MM.1S (cell line): ENCODE measurements at regions not wholly inside any gene's neighbourhood (a gene's known extent, or its start where the extent isn't known, plus 50 kb on each side); places are given as distances from the start of the nearest gene placed in this dataset.

Experiments used
- DNase-seq: peaks from one replicate; pipeline ENCODE4 v3.0.0-alpha.2; 2015
- H2AFZ ChIP-seq: fragments of 300-600 bp; sonication (generic); 2 replicates; pipeline ENCODE4 v1.6.0; 2016; ENCODE audit warnings: antibody characterized with exemption, low read length
- H3F3A ChIP-seq: fragments of 300-600 bp; sonication (generic); 2 replicates; pipeline ENCODE4 v1.6.1; 2016; ENCODE audit warnings: mild to moderate bottlenecking, antibody characterized with exemption, low read length, moderate library complexity, mixed read lengths; ENCODE audit not compliant: insufficient read depth
- H3K27ac ChIP-seq: fragments of 300-600 bp; sonication (generic); 2 replicates; pipeline ENCODE4 v1.5.1; 2016; ENCODE audit warnings: mild to moderate bottlenecking, low read length
- H3K27me3 ChIP-seq: fragments of 300-600 bp; sonication (generic); replicated peaks from 2 replicates; pipeline ENCODE4 v1.6.0; 2016; ENCODE audit warnings: low read length; ENCODE audit not compliant: insufficient read depth
- H3K36me3 ChIP-seq: fragments of 300-600 bp; sonication (generic); replicated peaks from 2 replicates; pipeline ENCODE4 v1.6.1; 2016; ENCODE audit warnings: mild to moderate bottlenecking, low read length, mixed read lengths; ENCODE audit not compliant: insufficient read depth
- H3K4me1 ChIP-seq: fragments of 300-600 bp; sonication (generic); 2 replicates; pipeline ENCODE4 v1.6.1; 2016; ENCODE audit warnings: low read length, mixed read lengths
- H3K4me2 ChIP-seq: fragments of 300-600 bp; sonication (generic); 2 replicates; pipeline ENCODE4 v1.6.0; 2016; ENCODE audit warnings: low read depth, low read length
- H3K4me3 ChIP-seq: fragments of 300-600 bp; sonication (generic); 2 replicates; pipeline ENCODE4 v1.5.1; 2016; ENCODE audit warnings: low read length, mixed read lengths
- H3K79me2 ChIP-seq: fragments of 300-600 bp; sonication (generic); 2 replicates; pipeline ENCODE4 v1.6.1; 2016; ENCODE audit warnings: mixed run types, low read length, mixed read lengths
- H3K9ac ChIP-seq: fragments of 300-600 bp; sonication (generic); 2 replicates; pipeline ENCODE4 v1.6.1; 2016; ENCODE audit warnings: low read length, mixed read lengths
- H3K9me2 ChIP-seq: fragments of 300-600 bp; sonication (generic); replicated peaks from 2 replicates; pipeline ENCODE4 v1.6.1; 2016; ENCODE audit warnings: mild to moderate bottlenecking, low read length, mixed read lengths; ENCODE audit not compliant: insufficient read depth
- H3K9me3 ChIP-seq: fragments of 300-600 bp; sonication (generic); replicated peaks from 2 replicates; pipeline ENCODE4 v1.6.1; 2016; ENCODE audit warnings: mild to moderate bottlenecking, low read length, mixed read lengths; ENCODE audit not compliant: insufficient read depth
- H4K20me1 ChIP-seq: fragments of 300-600 bp; sonication (generic); 2 replicates; pipeline ENCODE4 v1.6.1; 2016; ENCODE audit warnings: mild to moderate bottlenecking, low read length, moderate library complexity, mixed read lengths; ENCODE audit not compliant: insufficient read depth
- EZH2 ChIP-seq: fragments of 300-600 bp; sonication (generic); optimal IDR thresholded peaks from 2 replicates; pipeline ENCODE3; 2017; ENCODE audit warnings: low read depth, mild to moderate bottlenecking, antibody characterized with exemption, low read length, mixed read lengths
- EZH2phosphoT487 ChIP-seq: fragments of 300-600 bp; sonication (generic); IDR thresholded peaks from 2 replicates; pipeline ENCODE4 v1.6.1; 2018; ENCODE audit warnings: antibody characterized with exemption, low read length
- TF ChIP-seq, protein P1 (sequence below): fragments of 300-600 bp; sonication (generic); IDR thresholded peaks from 2 replicates; pipeline ENCODE4 v1.5.1; 2016; ENCODE audit warnings: antibody characterized with exemption, low read length, mixed read lengths

DNA sequence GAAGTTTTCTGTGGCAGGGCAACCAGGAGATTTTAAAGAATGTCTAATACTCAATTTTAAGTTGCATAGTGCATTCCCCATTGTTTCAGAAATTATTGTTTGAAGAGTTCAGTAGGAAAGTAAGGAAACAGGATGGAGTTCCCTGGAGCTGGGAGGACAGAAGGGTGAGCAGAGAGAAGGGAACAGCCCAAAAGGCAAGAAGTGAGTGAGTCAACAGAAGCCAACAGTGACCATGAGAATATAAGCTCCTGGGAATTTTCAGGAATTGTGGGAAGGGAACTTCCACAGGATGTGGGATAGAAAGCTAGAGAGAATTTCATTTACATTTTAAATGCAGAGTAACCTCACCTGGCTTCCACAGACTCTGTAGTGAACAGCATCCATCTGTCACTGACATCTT lies 268.1 kb upstream of the ATP5MC3 start:
- Histone ChIP-seq H3F3A (no peaks in the 10 kb centered on the region), H3K9ac (no peak overlapping the region), H3K4me3 (no peak overlapping the region), H3K36me3 (no peaks in the 10 kb centered on the region), H2AFZ (no peak overlapping the region), H3K27me3 (no peaks in the 10 kb centered on the region), H4K20me1 (no peaks in the 10 kb centered on the region), H3K4me2 (no peak overlapping the region), H3K27ac (no peak overlapping the region), H3K9me2 (no peaks in the 10 kb centered on the region), H3K4me1 (no peaks in the 10 kb centered on the region), H3K79me2 (no peaks in the 10 kb centered on the region), H3K9me3 (no peaks in the 10 kb centered on the region)
- no peak for DNase-seq
- TF ChIP-seq EZH2phosphoT487 (no peak), EZH2 (no peak)
- TF ChIP-seq, protein P1, sequence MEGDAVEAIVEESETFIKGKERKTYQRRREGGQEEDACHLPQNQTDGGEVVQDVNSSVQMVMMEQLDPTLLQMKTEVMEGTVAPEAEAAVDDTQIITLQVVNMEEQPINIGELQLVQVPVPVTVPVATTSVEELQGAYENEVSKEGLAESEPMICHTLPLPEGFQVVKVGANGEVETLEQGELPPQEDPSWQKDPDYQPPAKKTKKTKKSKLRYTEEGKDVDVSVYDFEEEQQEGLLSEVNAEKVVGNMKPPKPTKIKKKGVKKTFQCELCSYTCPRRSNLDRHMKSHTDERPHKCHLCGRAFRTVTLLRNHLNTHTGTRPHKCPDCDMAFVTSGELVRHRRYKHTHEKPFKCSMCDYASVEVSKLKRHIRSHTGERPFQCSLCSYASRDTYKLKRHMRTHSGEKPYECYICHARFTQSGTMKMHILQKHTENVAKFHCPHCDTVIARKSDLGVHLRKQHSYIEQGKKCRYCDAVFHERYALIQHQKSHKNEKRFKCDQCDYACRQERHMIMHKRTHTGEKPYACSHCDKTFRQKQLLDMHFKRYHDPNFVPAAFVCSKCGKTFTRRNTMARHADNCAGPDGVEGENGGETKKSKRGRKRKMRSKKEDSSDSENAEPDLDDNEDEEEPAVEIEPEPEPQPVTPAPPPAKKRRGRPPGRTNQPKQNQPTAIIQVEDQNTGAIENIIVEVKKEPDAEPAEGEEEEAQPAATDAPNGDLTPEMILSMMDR = no peak

DNA sequence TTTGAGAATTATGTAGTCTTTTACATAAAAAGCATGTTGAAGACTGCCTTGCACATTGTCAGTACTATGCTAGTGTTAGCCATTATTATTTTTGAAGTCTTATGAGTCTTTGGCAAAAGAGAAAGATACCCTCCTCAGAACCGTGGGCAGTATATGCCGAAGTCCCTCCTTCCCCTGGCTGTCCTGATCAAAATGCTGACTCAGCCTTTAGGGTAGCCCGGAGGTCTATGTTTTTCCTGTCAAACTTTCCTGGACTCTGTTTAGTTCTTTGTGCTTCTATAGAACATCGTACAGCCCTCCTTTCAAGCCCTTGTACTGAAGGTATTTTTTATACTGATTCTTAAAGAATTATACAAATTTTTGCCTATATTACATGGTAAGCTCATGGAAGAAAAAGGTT lies 264.7 kb upstream of the ATP5MC3 start:
- DNase-seq = no peak
- H3F3A ChIP-seq = no peaks in the 10 kb centered on the region
- TF ChIP-seq EZH2phosphoT487 (no peak), EZH2 (no peak)
- TF ChIP-seq, protein P1 = no peak
- H3K9ac ChIP-seq = no peak overlapping the region
- H3K27ac ChIP-seq = no peak overlapping the region
- H2AFZ ChIP-seq = no peak overlapping the region
- no peak overlapping the region for H3K4me2 ChIP-seq
- no peaks in the 10 kb centered on the region for H4K20me1 ChIP-seq
- H3K27me3 ChIP-seq = no peaks in the 10 kb centered on the region
- no peaks in the 10 kb centered on the region for H3K9me2 ChIP-seq
- no peaks in the 10 kb centered on the region for H3K9me3 ChIP-seq
- H3K4me3 ChIP-seq = no peak overlapping the region
- H3K4me1 ChIP-seq = no peaks in the 10 kb centered on the region
- no peaks in the 10 kb centered on the region for H3K36me3 ChIP-seq
- H3K79me2 ChIP-seq = no peaks in the 10 kb centered on the region

DNA sequence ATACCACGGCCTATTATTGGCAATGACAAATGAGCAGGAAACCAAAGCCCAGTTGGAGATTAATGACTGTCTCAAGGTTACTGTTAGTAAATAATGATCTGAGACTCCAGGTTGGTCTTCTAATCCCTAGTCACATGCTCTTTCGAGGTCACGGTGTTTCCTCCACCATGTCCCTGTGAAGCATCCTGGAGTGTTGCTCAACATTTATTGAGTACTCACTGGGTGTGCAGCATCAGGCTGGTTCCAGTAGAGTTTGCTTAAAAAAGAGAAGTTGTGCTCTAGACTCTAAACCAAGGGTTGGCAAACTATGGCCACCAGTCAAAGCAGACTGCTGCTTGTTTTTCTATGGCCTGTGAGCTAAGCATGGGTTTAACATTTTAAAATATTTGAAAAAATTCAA lies 263.8 kb upstream of the ATP5MC3 start:
- Histone ChIP-seq H3K4me2 (no peak overlapping the region), H2AFZ (no peak overlapping the region), H3K9me2 (no peaks in the 10 kb centered on the region)

More for the DNA sequence above, 263.8 kb upstream of the ATP5MC3 start:
- no peaks in the 10 kb centered on the region for H3K27me3 ChIP-seq
- no peaks in the 10 kb centered on the region for H3K4me1 ChIP-seq
- H3K79me2 ChIP-seq = no peaks in the 10 kb centered on the region
- TF ChIP-seq EZH2phosphoT487 (no peak), EZH2 (no peak)
- TF ChIP-seq, protein P1 = no peak
- no peak overlapping the region for H3K4me3 ChIP-seq
- no peaks in the 10 kb centered on the region for H3K9me3 ChIP-seq
- no peak for DNase-seq
- H3K36me3 ChIP-seq = no peaks in the 10 kb centered on the region
- H4K20me1 ChIP-seq = no peaks in the 10 kb centered on the region
- no peaks in the 10 kb centered on the region for H3F3A ChIP-seq
- no peak overlapping the region for H3K27ac ChIP-seq
- no peak overlapping the region for H3K9ac ChIP-seq
